ENCODE measurements at regions not wholly inside any gene's neighbourhood (a gene's known extent, or its start where the extent isn't known, plus 50 kb on each side); places are given as distances from the start of the nearest gene placed in this dataset.

GRCh38 chr13:80649274-80649673 lies 308.3 kb upstream of the SPRY2 start:
- TF ChIP-seq CTCF (IDR thresholded peaks at IDR 0.05; ENCODE audit: poor library complexity) (no peak), EZH2 (IDR thresholded peaks at IDR 0.05; ENCODE audit: borderline replicate concordance) (no peak)

All from hepatocyte (in vitro differentiated cells).